ENCODE measurements at regions not wholly inside any gene's neighbourhood (a gene's known extent, or its start where the extent isn't known, plus 50 kb on each side); places are given as distances from the start of the nearest gene placed in this dataset.
"Not testable (repeated sequence)": the region's sequence is repeated elsewhere in the genome, so short reads cannot be mapped to it uniquely, and the experiment has no call there.

DNA sequence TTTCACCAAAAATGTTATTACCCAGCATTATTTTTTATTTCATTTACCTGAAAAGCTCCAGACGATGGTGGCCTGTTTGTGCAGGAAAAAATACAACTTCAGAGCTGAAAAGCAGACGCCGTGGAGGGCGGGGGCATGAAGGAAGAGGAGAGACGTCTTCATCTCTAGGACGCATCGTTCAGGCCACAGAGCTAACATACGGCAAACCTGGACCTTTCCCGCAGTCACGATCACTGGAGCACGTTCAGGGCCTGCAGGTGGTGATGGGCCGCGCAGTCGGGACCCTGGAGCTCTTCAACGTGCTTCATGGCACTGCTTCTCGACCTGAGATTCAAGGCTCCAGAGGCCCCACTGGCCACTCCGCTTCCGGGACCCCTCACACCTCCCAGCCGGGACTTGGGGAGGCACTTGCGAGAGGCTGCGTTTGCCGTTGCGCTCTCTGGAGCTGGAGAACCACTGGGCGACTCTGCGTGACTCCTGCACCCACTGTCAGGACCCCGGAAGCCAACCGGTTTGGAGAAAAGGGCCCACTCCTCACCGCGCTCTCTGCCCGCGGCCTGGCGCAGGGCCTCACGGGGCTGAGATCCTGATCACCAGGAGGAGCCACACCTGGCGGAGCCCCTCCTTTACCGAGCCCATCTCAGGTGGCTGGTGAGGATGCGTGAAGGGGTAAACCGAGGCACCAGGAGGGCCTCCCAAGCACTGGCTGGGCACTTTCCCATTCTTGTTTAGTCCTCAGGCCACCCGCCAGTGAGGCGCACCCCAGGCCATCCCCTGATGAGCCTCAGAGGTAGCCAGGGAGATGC lies 164.4 kb upstream of the AFDN start:
- DNase-seq = no peak

DNA sequence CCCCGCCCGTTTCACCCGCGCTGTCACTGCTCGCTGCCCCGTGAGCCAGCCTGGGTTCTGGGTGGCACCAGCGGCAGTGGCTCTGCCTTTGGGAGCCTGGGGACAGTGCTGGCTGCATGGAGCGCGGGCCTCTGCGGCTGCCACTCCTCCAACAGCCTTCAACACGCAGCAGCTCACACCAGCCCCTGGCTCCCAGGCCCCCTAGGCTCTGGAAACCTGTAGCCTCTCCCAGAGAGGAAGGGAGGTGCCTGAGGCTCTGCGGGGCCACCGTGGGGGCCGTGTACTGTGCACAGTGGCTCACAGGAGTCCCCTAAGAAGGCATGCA lies 163.9 kb upstream of the AFDN start:
- DNase-seq = no peak

- no peak for DNase-seq
Measured at GRCh38 chr6:167663316-167663715, 163.4 kb upstream of the AFDN start.

DNA sequence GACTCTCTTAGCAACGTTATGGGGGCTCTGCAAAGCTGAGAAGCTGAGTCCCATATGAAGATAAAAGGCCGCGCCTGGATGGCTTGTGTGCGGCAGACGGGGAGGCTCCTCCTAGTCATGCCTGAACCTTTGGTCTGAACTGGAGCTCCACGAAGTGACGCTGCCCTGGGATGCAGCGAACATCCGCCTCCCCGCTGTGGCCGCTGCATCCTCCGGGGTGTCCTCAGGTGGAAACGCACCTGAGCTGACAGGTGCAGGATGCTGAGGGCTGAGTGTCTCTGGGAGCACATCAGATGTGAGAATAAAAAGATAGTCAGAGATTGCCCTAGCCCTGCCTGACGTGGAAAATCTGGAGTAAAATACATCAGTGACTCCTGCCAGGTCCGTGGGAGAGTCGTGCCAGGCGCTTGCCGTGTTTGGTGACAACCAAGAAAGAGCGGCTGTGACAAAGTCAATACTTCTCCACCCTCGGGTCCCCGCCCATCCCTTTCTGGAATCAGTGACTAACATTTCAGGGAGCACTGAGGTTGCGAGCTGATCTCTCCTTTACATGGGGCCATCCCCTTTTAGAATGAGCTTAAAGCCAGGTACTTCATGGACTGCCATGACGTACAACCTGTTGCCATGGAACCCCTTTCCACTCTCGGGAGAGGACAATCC lies 162.8 kb upstream of the AFDN start:
- DNase-seq = no peak

GRCh38 chr6:167664678-167665660 lies 161.7 kb upstream of the AFDN start:
- DNase-seq = no peak

GRCh38 chr6:167665698-167666330 lies 160.9 kb upstream of the AFDN start:
- no peak for DNase-seq

- DNase-seq = no peak
Measured at GRCh38 chr6:167666571-167667203, 160.0 kb upstream of the AFDN start.

- no peak for DNase-seq
Measured at GRCh38 chr6:167667204-167668018, 159.3 kb upstream of the AFDN start.

- DNase-seq = no peak
Measured at GRCh38 chr6:167668019-167668753, 158.5 kb upstream of the AFDN start.

- DNase-seq = no peak
Measured at GRCh38 chr6:167668754-167669552, 157.8 kb upstream of the AFDN start.

DNA sequence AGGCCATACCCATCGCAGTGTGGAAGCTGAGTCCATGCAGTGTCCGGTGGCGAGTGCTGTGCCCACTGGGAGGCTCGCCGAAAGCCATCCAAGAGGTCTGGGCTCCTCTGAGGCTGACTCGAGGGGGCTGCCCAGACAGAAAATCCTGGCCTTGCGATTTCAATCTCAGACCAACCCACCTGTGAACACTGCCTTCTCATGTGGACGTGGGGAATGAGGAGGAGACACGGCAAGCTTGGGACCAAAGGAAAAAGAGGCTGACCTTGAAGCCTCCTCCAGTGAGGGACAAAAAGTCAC lies 157.2 kb upstream of the AFDN start:
- no peak for DNase-seq

DNA sequence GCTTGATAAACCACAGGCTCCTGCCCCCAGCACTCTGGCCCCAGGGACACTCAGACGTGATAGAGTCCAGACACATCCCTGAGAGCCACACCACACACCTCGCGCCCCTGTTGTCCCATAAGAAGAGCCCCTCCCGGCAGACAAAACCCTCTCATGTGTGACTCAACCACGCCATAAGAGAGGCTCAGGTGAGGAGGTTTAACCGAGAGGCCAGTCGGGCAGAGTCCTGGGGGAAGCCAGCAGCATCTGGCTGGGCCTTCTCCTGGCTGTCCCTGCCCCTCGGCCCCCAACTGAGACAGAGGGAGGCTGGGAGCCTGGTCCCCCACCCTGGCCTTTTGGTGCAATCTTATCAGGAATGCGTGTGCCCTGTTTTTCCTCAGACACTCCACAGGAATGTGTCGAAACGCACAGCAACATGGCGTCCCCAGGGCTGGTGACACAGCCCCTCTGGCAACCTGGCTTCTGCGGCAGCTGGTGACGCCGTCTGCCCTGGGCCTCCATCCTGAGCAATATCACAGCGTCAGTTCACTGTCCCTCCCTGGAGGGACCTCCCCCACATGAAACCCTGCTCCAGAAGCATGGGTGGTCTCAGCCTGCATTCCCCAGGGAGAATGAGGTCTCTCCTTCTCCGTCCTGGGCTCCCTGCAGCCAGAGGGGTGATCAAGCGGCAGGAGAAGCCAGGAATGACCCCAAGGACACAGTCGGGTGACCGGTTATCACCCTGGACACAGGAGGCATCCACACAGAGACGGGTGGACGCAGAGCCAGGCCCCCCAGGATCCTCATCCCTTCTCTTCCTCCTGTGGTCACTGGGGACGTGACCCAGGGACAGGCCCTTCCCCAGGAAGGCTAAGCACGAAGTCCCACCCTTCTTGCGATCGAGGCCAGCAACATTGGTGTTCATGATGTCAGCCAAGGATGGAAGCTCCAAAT lies 156.6 kb upstream of the AFDN start:
- DNase-seq = no peak

DNA sequence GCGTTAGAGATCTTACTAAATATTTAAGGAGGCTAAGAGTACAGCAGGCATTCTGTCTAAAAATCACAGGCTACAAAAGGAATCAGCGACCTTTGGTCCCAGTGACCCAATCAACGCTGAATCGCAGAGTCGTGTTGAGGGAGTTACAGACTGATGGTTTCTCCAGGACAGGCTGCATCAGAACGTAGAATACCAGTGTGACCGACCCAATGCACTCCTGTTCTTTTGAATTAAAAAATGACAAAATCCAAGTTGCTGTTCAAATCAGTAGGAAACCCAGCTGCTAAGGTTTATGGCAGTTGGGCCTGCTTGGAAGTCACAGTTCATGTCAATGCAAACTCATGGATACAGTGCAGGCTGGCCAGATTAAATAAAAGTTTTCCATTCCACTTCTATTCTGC lies 155.8 kb upstream of the AFDN start:
- DNase-seq = no peak

DNA sequence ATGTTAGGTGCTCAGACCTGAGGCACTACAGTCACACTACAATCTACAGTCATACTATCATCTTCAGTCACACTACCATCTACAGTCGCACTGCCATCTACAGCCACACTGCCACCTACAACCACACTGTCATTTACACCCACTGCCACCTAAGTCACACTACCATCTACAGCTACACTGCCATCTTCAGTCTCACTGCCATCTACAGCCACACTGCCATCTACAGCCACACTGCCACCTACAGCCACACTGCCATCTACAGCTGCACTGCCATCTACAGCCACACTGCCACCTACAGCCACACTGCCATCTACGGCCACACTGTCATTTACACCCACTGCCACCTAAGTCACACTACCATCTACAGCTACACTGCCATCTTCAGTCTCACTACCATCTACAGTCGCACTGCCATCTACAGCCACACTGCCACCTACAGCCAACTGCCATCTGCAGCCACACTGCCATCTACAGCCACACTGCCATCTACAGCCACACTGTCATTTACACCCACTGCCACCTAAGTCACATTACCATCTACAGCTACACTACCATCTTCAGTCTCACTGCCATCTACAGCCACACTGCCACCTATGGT lies 155.2 kb upstream of the AFDN start:
- DNase-seq = not testable (repeated sequence)

GRCh38 chr6:167671977-167672687 lies 154.6 kb upstream of the AFDN start:
- no peak for DNase-seq

DNA sequence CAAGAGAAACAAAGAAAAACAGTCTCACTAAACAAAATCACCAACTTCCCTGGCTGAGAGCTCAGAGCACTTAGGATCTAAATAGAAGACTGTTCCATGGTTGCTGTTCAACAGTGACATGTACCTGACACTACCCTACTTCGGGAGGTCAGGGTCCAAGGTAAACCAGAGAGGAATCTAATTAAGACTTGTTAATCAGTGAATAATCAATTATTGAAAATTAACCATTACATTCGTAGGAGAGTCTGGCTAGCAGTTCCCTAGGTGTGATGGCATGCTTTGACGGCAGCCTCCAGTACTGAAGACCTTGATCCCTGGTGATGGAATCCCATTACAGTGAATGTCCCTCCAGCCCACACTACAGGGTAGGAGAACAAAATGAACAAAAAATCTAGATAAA lies 154.0 kb upstream of the AFDN start:
- no peak for DNase-seq

GRCh38 chr6:167673946-167674345 lies 152.8 kb upstream of the AFDN start:
- DNase-seq = no peak

DNA sequence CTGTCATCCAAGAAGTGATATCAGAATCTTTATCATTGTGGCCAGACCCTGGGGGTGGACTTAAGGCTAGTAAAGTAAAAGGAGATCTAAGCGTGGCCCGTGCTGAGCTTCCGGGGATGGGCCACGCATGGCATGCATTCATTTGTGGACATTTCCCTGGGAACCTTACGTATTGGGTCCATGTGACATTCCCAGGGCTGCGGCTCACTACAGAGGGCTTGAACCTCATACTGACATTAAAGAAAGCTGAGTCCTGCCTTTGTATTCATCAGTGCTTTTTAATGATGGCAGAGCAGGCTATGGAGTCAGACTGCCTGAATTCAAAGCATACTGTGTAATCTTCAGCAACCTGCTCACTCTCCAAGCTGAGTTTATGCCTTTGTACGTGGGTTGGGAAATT lies 152.2 kb upstream of the AFDN start:
- DNase-seq = no peak
